ENCODE measurements at regions not wholly inside any gene's neighbourhood (a gene's known extent, or its start where the extent isn't known, plus 50 kb on each side); places are given as distances from the start of the nearest gene placed in this dataset.

- TF ChIP-seq, protein P1, sequence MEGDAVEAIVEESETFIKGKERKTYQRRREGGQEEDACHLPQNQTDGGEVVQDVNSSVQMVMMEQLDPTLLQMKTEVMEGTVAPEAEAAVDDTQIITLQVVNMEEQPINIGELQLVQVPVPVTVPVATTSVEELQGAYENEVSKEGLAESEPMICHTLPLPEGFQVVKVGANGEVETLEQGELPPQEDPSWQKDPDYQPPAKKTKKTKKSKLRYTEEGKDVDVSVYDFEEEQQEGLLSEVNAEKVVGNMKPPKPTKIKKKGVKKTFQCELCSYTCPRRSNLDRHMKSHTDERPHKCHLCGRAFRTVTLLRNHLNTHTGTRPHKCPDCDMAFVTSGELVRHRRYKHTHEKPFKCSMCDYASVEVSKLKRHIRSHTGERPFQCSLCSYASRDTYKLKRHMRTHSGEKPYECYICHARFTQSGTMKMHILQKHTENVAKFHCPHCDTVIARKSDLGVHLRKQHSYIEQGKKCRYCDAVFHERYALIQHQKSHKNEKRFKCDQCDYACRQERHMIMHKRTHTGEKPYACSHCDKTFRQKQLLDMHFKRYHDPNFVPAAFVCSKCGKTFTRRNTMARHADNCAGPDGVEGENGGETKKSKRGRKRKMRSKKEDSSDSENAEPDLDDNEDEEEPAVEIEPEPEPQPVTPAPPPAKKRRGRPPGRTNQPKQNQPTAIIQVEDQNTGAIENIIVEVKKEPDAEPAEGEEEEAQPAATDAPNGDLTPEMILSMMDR (IDR thresholded peaks at IDR 0.05): no peak
- no peak for TF ChIP-seq POLR2A (IDR thresholded peaks at IDR 0.05)
Observed at GRCh38 chr1:47693115-47693514, 255.3 kb downstream of the FOXD2 start.

Measured in uterus (tissue), 2 donors.